ENCODE measurements at regions not wholly inside any gene's neighbourhood (a gene's known extent, or its start where the extent isn't known, plus 50 kb on each side); places are given as distances from the start of the nearest gene placed in this dataset.

DNA sequence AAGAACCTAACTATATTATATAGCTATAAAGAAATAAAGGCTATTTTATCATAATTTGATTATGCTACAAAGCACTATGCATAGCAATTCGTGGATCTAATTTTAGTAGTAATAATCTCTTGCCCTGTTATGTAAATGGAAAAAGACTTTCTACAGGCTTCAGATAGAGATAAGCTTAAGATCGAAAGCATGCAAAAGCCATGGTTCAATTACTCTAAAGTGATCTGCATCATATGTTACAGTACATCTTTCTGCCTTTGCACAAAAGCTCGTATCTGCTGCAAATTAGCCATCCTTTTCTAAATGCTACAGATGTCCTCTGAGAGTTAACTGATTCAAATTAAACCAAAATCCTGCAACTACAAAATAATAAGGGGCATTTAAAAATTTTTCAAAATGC, 234.8 kb upstream of the TMEM161B start:
- H3K79me2 ChIP-seq (ENCODE audit: insufficient read depth) = no peaks in the 10 kb centered on the region
- H3K9me2 ChIP-seq (ENCODE audit: insufficient read depth) = no peaks in the 10 kb centered on the region
- no peaks in the 10 kb centered on the region for H3K36me3 ChIP-seq (ENCODE audit: low read depth)
- no peak for TF ChIP-seq EZH2phosphoT487 (IDR thresholded peaks at IDR 0.05; ENCODE audit: insufficient read depth, low read depth)
- no peak for TF ChIP-seq EZH2 (IDR thresholded peaks at IDR 0.05; ENCODE audit: insufficient read depth, poor library complexity, severe bottlenecking)
- in situ Hi-C loops (cut with MboI) = no loop called here
- H3K27me3 ChIP-seq (replicated peaks; ENCODE audit: insufficient read depth) = no peaks in the 10 kb centered on the region
- DNase-seq = no peak
- H3K9ac ChIP-seq = no peak overlapping the region
- no peak overlapping the region for H3K27ac ChIP-seq
- H3K9me3 ChIP-seq (ENCODE audit: low read depth) = no peaks in the 10 kb centered on the region
- no peak overlapping the region for H3K4me3 ChIP-seq
- H3K4me2 ChIP-seq (ENCODE audit: unreplicated experiment) = no peak overlapping the region
- no peaks in the 10 kb centered on the region for H4K20me1 ChIP-seq (ENCODE audit: insufficient read depth)
- H3K4me1 ChIP-seq (ENCODE audit: insufficient read depth) = no peaks in the 10 kb centered on the region
- 31 to 32% methylated on average over 3 of the region's 3 CpGs for WGBS, 2 experiments (ENCODE audit: low coverage in 1 of 2, low lambda C conversion rate in 2 of 2, missing lambda C conversion rate in 2 of 2)
- peak overlapping the region; percentile 77; the same call in 1 of the 2 replicates for H2AFZ ChIP-seq
- H3F3A ChIP-seq (ENCODE audit: insufficient read depth) = no peaks in the 10 kb centered on the region

DNA sequence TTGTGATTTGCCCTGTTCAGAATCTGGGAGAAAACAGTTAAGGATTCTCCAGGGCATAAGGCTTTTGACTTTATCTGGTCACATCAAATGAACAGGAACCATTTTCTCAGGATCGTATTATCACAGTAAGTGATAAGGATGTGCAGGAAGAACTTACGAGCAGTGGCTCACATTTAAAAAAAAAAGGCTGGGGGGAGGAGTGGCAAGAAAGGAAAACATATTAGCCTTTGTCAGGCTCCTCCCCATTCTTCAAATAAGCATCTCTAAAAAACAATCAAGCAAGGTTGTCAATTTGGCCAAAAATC, 234.3 kb upstream of the TMEM161B start:
- in situ Hi-C loops (cut with MboI) = no loop called here
- H2AFZ ChIP-seq = peak overlapping the region; percentile 77
- H4K20me1 ChIP-seq (ENCODE audit: insufficient read depth) = no peaks in the 10 kb centered on the region
- no peak overlapping the region for H3K27ac ChIP-seq
- H3K4me3 ChIP-seq = peak overlapping the region; percentile 66
- peak overlapping the region; percentile 61 for H3K4me2 ChIP-seq (ENCODE audit: unreplicated experiment)
- no peak for TF ChIP-seq EZH2phosphoT487 (IDR thresholded peaks at IDR 0.05; ENCODE audit: insufficient read depth, low read depth)
- no peak for TF ChIP-seq EZH2 (IDR thresholded peaks at IDR 0.05; ENCODE audit: insufficient read depth, poor library complexity, severe bottlenecking)
- no peaks in the 10 kb centered on the region for H3F3A ChIP-seq (ENCODE audit: insufficient read depth)
- no peaks in the 10 kb centered on the region for H3K9me2 ChIP-seq (ENCODE audit: insufficient read depth)
- H3K36me3 ChIP-seq (ENCODE audit: low read depth) = no peaks in the 10 kb centered on the region
- no peaks in the 10 kb centered on the region for H3K27me3 ChIP-seq (replicated peaks; ENCODE audit: insufficient read depth)
- H3K9ac ChIP-seq = peak overlapping the region; percentile 38; the same call in 1 of the 2 replicates
- no peaks in the 10 kb centered on the region for H3K4me1 ChIP-seq (ENCODE audit: insufficient read depth)
- 2 to 6% methylated on average over 2 of the region's 2 CpGs for WGBS, 2 experiments (ENCODE audit: low coverage in 1 of 2, low lambda C conversion rate in 2 of 2, missing lambda C conversion rate in 2 of 2)
- no peaks in the 10 kb centered on the region for H3K9me3 ChIP-seq (ENCODE audit: low read depth)
- no peaks in the 10 kb centered on the region for H3K79me2 ChIP-seq (ENCODE audit: insufficient read depth)
- no peak for DNase-seq

DNA sequence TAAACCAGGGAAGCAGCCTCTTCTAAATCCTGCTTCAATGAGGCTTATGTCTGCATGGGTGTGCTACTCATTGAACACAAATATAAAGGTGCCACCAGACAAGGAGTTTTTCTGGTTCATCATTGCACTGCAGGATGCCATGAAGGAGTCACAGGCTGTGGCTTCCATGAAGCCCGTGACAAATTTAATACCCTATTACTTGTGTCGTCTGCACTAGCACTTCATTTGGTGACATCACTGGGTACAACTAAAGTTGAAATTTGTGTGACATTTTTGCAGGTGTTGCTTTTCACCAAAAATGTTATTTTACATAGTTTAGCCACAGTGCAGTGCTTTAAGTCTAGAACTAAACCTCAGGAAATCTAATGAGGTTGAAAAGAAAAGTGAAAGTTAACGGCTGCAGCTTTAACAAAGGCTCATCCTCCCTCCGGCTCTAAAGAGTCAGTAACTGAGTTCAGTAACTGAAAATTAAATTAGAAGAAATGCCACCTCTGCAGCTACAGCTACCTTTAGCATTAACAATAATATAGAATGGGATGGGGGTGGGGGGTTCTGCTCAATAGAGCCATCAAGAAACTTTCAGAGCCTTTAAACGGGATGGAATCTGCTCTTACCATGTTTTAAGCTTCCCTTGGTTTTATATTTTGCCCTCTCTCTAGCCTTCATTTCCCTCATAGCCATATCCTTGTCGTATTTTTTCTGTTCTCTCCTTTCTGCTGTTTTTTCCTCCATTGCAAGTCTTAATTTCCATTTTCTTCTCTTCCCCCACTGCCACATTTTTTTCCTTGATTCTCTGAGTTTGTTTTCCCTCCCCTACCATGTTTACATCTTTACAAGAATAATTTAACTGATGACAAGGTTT, 233.8 kb upstream of the TMEM161B start:
- Histone ChIP-seq H3K9me2 (ENCODE audit: insufficient read depth) (no peaks in the 10 kb centered on the region), H4K20me1 (ENCODE audit: insufficient read depth) (no peaks in the 10 kb centered on the region), H3K4me2 (ENCODE audit: unreplicated experiment) (peak overlapping the region; percentile 61), H3K4me3 (peak overlapping the region; percentile 66), H3K9me3 (ENCODE audit: low read depth) (no peaks in the 10 kb centered on the region), H3K27ac (no peak overlapping the region), H3K4me1 (ENCODE audit: insufficient read depth) (no peaks in the 10 kb centered on the region), H3F3A (ENCODE audit: insufficient read depth) (no peaks in the 10 kb centered on the region), H3K79me2 (ENCODE audit: insufficient read depth) (no peaks in the 10 kb centered on the region), H2AFZ (peak overlapping the region; percentile 77), H3K27me3 (replicated peaks; ENCODE audit: insufficient read depth) (no peaks in the 10 kb centered on the region), H3K9ac (peak overlapping the region; percentile 38), H3K36me3 (ENCODE audit: low read depth) (no peaks in the 10 kb centered on the region)
- in situ Hi-C loops (cut with MboI) = no loop called here
- no peak for TF ChIP-seq EZH2phosphoT487 (IDR thresholded peaks at IDR 0.05; ENCODE audit: insufficient read depth, low read depth)
- no peak for TF ChIP-seq EZH2 (IDR thresholded peaks at IDR 0.05; ENCODE audit: insufficient read depth, poor library complexity, severe bottlenecking)
- 19 to 25% methylated on average over 6 of the region's 6 CpGs for WGBS, 2 experiments (ENCODE audit: low coverage in 1 of 2, low lambda C conversion rate in 2 of 2, missing lambda C conversion rate in 2 of 2)
- DNase-seq = peak; percentile 42

DNA sequence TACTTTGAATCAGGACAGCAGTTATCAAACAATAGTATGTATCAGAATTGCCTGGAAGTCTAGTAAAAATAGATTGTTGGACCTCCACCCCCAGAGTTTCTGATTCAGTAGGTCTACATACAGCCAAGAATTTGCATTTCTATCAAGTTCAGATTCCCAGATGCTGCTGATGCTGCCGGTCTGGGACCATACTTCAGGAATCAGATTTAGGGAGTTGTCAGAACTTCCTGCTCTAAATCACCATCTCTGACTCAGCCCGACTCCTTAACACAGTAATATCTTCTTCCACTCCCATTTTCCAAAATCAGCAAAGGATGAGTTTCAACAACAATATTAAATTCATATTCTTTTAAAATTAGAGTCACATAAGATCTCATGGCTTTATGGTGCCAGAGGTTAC, 227.2 kb upstream of the TMEM161B start:
- Histone ChIP-seq H3K4me2 (ENCODE audit: unreplicated experiment) (no peak overlapping the region), H2AFZ (no peak overlapping the region), H3K27me3 (replicated peaks; ENCODE audit: insufficient read depth) (no peaks in the 10 kb centered on the region), H3K4me1 (ENCODE audit: insufficient read depth) (no peaks in the 10 kb centered on the region), H3K36me3 (ENCODE audit: low read depth) (no peaks in the 10 kb centered on the region), H3K79me2 (ENCODE audit: insufficient read depth) (no peaks in the 10 kb centered on the region), H3K27ac (no peak overlapping the region), H3K9me2 (ENCODE audit: insufficient read depth) (no peaks in the 10 kb centered on the region), H3K9ac (no peak overlapping the region), H3K9me3 (ENCODE audit: low read depth) (no peaks in the 10 kb centered on the region), H4K20me1 (ENCODE audit: insufficient read depth) (no peaks in the 10 kb centered on the region), H3K4me3 (no peak overlapping the region), H3F3A (ENCODE audit: insufficient read depth) (no peaks in the 10 kb centered on the region)
- TF ChIP-seq EZH2phosphoT487 (IDR thresholded peaks at IDR 0.05; ENCODE audit: insufficient read depth, low read depth) (no peak), EZH2 (IDR thresholded peaks at IDR 0.05; ENCODE audit: insufficient read depth, poor library complexity, severe bottlenecking) (no peak)
- 9 to 18% methylated on average over 2 of the region's 2 CpGs for WGBS, 2 experiments (ENCODE audit: low coverage in 1 of 2, low lambda C conversion rate in 2 of 2, missing lambda C conversion rate in 2 of 2)
- no peak for DNase-seq
- in situ Hi-C loops (cut with MboI) = no loop called here
